HEK293 (cell line): ENCODE measurements at regions not wholly inside any gene's neighbourhood (a gene's known extent, or its start where the extent isn't known, plus 50 kb on each side); places are given as distances from the start of the nearest gene placed in this dataset.
A peak's percentile ranks its signal among the peaks of the same experiment; 100 is the strongest.

Experiments
- CTCF ChIA-PET: fragments of 350-600 bp; formaldehyde crosslinking; extraction: SDS; loops from one replicate; lab custom pipeline; 2021; ENCODE audit warnings: antibody characterized with exemption; lab: Yijun Ruan, JAX
- POLR2A ChIA-PET: fragments of 300-600 bp; formaldehyde crosslinking; extraction: SDS; loops from one replicate; lab custom pipeline; 2020; ENCODE audit warnings: antibody characterized with exemption, inconsistent platforms; lab: Yijun Ruan, JAX
- H3K27ac ChIP-seq: fragments of 200-500 bp; sonication (Bioruptor generic); 2 replicates; pipeline ENCODE4 v1.5.1; 2014; ENCODE audit warnings: low read depth, low read length, control low read depth, inconsistent platforms; ENCODE audit errors: extremely low read depth
- H3K36me3 ChIP-seq, 2 experiments: fragments of 200-500 bp in 1 of 2; sonication (Bioruptor generic) in 1 of 2; 1 replicate in 1 of 2; 2 replicates in 1 of 2; pipeline ENCODE4 v1.5.1; 2014 to 2017; ENCODE audit warnings: inconsistent platforms in 2 of 2, low read length in 2 of 2; ENCODE audit not compliant: control insufficient read depth in 2 of 2, insufficient read depth in 1 of 2
- H3K4me1 ChIP-seq: fragments of 200-500 bp; sonication (Bioruptor generic); 2 replicates; pipeline ENCODE4 v1.5.1; 2014; ENCODE audit warnings: mild to moderate bottlenecking, low read length, inconsistent platforms; ENCODE audit not compliant: control insufficient read depth, insufficient read depth
- H3K4me3 ChIP-seq: 2 replicates; pipeline ENCODE4 v1.5.1; 2011; ENCODE audit warnings: low read depth, mild to moderate bottlenecking, control low read depth, low read length, moderate library complexity
- H3K9me3 ChIP-seq: fragments of 200-500 bp; sonication (Bioruptor generic); 2 replicates; pipeline ENCODE4 v1.5.1; 2014; ENCODE audit warnings: low read depth, low read length, inconsistent platforms; ENCODE audit not compliant: control insufficient read depth, insufficient read depth
- FEZF1 ChIP-seq: fragments of 450-650 bp; formaldehyde crosslinking; IDR thresholded peaks from 2 replicates; pipeline ENCODE4 v1.5.1; 2016; ENCODE audit warnings: missing biosample characterization, missing genetic modification characterization
- GFI1B ChIP-seq: fragments of 450-650 bp; formaldehyde crosslinking; IDR thresholded peaks from 2 replicates; pipeline ENCODE4 v1.5.1; 2016; ENCODE audit warnings: missing biosample characterization, missing genetic modification characterization
- HOXD13 ChIP-seq: sonication (generic); formaldehyde crosslinking; IDR thresholded peaks from 2 replicates; pipeline ENCODE4 v1.8.0; 2022; ENCODE audit warnings: missing genetic modification reagents, borderline replicate concordance
- MZF1 ChIP-seq: fragments of 450-650 bp; formaldehyde crosslinking; IDR thresholded peaks from 2 replicates; pipeline ENCODE4 v1.5.1; 2017; ENCODE audit warnings: missing biosample characterization, missing genetic modification characterization, borderline replicate concordance
- SETDB1 ChIP-seq: IDR thresholded peaks from one replicate; pipeline ENCODE4 v1.6.1; 2017; ENCODE audit warnings: mild to moderate bottlenecking, low read length, moderate library complexity, mixed read lengths; ENCODE audit not compliant: insufficient read length
- YY2 ChIP-seq: fragments of 450-650 bp; formaldehyde crosslinking; IDR thresholded peaks from 2 replicates; pipeline ENCODE4 v1.5.1; 2016; ENCODE audit warnings: missing biosample characterization, missing genetic modification characterization
- ZBTB17 ChIP-seq: fragments of 450-650 bp; formaldehyde crosslinking; IDR thresholded peaks from 2 replicates; pipeline ENCODE4 v1.5.1; 2016; ENCODE audit warnings: missing biosample characterization, missing genetic modification characterization
- ZBTB7A ChIP-seq: fragments of 450-650 bp; formaldehyde crosslinking; IDR thresholded peaks from 2 replicates; pipeline ENCODE4 v1.5.1; 2016; ENCODE audit warnings: low read depth, missing biosample characterization, missing genetic modification characterization
- ZFP3 ChIP-seq: fragments of 450-650 bp; formaldehyde crosslinking; IDR thresholded peaks from 2 replicates; pipeline ENCODE4 v1.5.1; 2016; ENCODE audit warnings: low read depth, missing biosample characterization, missing genetic modification characterization
- ZFP41 ChIP-seq: fragments of 450-650 bp; formaldehyde crosslinking; IDR thresholded peaks from 2 replicates; pipeline ENCODE4 v1.5.1; 2016; ENCODE audit warnings: missing biosample characterization, missing genetic modification characterization, borderline replicate concordance
- ZNF121 ChIP-seq: fragments of 450-650 bp; formaldehyde crosslinking; IDR thresholded peaks from 2 replicates; pipeline ENCODE4 v1.5.1; 2016; ENCODE audit warnings: missing biosample characterization, missing genetic modification characterization
- ZNF138 ChIP-seq: fragments of 450-650 bp; formaldehyde crosslinking; IDR thresholded peaks from 2 replicates; pipeline ENCODE4 v1.5.1; 2016; ENCODE audit warnings: missing biosample characterization, missing genetic modification characterization, borderline replicate concordance
- ZNF16 ChIP-seq: fragments of 450-650 bp; formaldehyde crosslinking; IDR thresholded peaks from 2 replicates; pipeline ENCODE4 v1.5.1; 2016; ENCODE audit warnings: low read depth, missing biosample characterization, missing genetic modification characterization
- ZNF184 ChIP-seq: fragments of 450-650 bp; IDR thresholded peaks from 2 replicates; pipeline ENCODE4 v1.5.1; 2018; ENCODE audit warnings: missing biosample characterization, mild to moderate bottlenecking, missing genetic modification characterization
- ZNF354C ChIP-seq: fragments of 450-650 bp; formaldehyde crosslinking; IDR thresholded peaks from 2 replicates; pipeline ENCODE4 v1.5.1; 2016; ENCODE audit warnings: missing biosample characterization, missing genetic modification characterization, low read depth, borderline replicate concordance
- ZNF37A ChIP-seq: fragments of 450-650 bp; IDR thresholded peaks from 2 replicates; pipeline ENCODE4 v1.5.1; 2018; ENCODE audit warnings: missing biosample characterization, missing genetic modification characterization
- ZNF404 ChIP-seq: fragments of 450-650 bp; formaldehyde crosslinking; IDR thresholded peaks from 2 replicates; pipeline ENCODE4 v1.5.1; 2017; ENCODE audit warnings: missing biosample characterization, missing genetic modification characterization
- ZNF48 ChIP-seq: fragments of 450-650 bp; formaldehyde crosslinking; IDR thresholded peaks from 2 replicates; pipeline ENCODE4 v1.5.1; 2016; ENCODE audit warnings: missing biosample characterization, missing genetic modification characterization
- ZNF510 ChIP-seq: fragments of 450-650 bp; formaldehyde crosslinking; IDR thresholded peaks from 2 replicates; pipeline ENCODE4 v1.5.1; 2018; ENCODE audit warnings: mild to moderate bottlenecking, missing genetic modification characterization, missing biosample characterization; ENCODE audit not compliant: insufficient replicate concordance
- ZNF585B ChIP-seq: fragments of 450-650 bp; formaldehyde crosslinking; IDR thresholded peaks from 2 replicates; pipeline ENCODE4 v1.5.1; 2016; ENCODE audit warnings: missing biosample characterization, missing genetic modification characterization
- ZNF626 ChIP-seq: fragments of 450-650 bp; sonication (Bioruptor Pico); formaldehyde crosslinking; IDR thresholded peaks from 2 replicates; pipeline ENCODE4 v1.5.1; 2018; ENCODE audit warnings: missing biosample characterization, missing genetic modification characterization, inconsistent platforms
- ZNF654 ChIP-seq: fragments of 450-650 bp; formaldehyde crosslinking; IDR thresholded peaks from 2 replicates; pipeline ENCODE4 v1.5.1; 2016; ENCODE audit warnings: low read depth, missing biosample characterization, missing genetic modification characterization
- ZNF785 ChIP-seq: fragments of 450-650 bp; formaldehyde crosslinking; IDR thresholded peaks from 2 replicates; pipeline ENCODE4 v1.5.1; 2016; ENCODE audit warnings: missing biosample characterization, missing genetic modification characterization
- TF ChIP-seq, protein P1 (sequence below): fragments of 450-650 bp; formaldehyde crosslinking; IDR thresholded peaks from 2 replicates; pipeline ENCODE4 v1.5.1; 2016; ENCODE audit warnings: missing biosample characterization, missing genetic modification characterization
- TF ChIP-seq, protein P2 (sequence below): fragments of 450-650 bp; formaldehyde crosslinking; IDR thresholded peaks from 2 replicates; pipeline ENCODE4 v1.5.1; 2016; ENCODE audit warnings: missing biosample characterization, missing genetic modification characterization
- TF ChIP-seq, protein P3 (sequence below): fragments of 450-650 bp; formaldehyde crosslinking; IDR thresholded peaks from 2 replicates; pipeline ENCODE4 v1.5.0; 2017; ENCODE audit warnings: missing biosample characterization, missing genetic modification characterization, borderline replicate concordance
- TF ChIP-seq, protein P4 (sequence below): fragments of 450-650 bp; formaldehyde crosslinking; IDR thresholded peaks from 2 replicates; pipeline ENCODE4 v1.5.1; 2016; ENCODE audit warnings: missing biosample characterization, missing genetic modification characterization

DNA sequence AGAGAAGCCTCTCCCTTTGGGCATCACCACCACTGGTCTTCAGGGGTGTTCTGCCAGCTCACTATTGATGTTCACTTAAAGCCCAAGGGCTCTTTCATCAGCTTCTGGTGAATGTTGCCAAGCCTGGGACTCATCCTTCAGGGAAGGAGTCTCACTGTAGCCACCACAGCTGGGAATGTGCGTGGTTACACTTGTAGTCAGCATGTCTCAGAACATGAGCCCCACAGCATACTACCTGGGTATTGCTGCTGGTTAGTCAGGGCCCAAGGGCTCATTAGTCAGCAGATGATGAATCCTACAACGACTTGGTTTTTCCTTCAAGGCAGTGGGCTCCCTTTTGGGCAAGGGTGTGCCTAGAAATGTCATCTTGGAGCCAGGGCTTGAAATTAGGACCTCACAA lies 412.9 kb downstream of the VGLL3 start:
- Histone ChIP-seq H3K4me3 (no peak overlapping the region), H3K27ac (no peak overlapping the region), H3K9me3 (no peaks in the 10 kb centered on the region), H3K4me1 (no peaks in the 10 kb centered on the region), H3K36me3 (no peaks in the 10 kb centered on the region)
- TF ChIP-seq, protein P1, sequence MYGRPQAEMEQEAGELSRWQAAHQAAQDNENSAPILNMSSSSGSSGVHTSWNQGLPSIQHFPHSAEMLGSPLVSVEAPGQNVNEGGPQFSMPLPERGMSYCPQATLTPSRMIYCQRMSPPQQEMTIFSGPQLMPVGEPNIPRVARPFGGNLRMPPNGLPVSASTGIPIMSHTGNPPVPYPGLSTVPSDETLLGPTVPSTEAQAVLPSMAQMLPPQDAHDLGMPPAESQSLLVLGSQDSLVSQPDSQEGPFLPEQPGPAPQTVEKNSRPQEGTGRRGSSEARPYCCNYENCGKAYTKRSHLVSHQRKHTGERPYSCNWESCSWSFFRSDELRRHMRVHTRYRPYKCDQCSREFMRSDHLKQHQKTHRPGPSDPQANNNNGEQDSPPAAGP (tag by site-specific recombination) = no peak
- no peak for TF ChIP-seq MZF1 (tag by site-specific recombination)
- TF ChIP-seq, protein P2, sequence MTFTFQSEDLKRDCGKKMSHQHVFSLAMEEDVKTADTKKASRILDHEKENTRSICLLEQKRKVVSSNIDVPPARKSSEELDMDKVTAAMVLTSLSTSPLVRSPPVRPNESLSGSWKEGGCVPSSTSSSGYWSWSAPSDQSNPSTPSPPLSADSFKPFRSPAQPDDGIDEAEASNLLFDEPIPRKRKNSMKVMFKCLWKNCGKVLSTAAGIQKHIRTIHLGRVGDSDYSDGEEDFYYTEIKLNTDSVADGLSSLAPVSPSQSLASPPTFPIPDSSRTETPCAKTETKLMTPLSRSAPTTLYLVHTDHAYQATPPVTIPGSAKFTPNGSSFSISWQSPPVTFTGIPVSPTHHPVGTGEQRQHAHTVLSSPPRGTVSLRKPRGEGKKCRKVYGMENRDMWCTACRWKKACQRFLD (tag by site-specific recombination) = no peak
- TF ChIP-seq ZNF121 (tag by site-specific recombination) = no peak
- TF ChIP-seq ZFP3 (tag by site-specific recombination) = no peak
- TF ChIP-seq ZNF37A (tag by site-specific recombination) = no peak
- no peak for TF ChIP-seq ZNF510 (tag by site-specific recombination)
- TF ChIP-seq SETDB1 = no peak
- TF ChIP-seq YY2 = no peak
- no peak for TF ChIP-seq ZNF404 (tag by site-specific recombination)
- CTCF ChIA-PET = interaction anchor here (0.6 kb wide), 1 partner anchor 1280 kb away, joined by 4 read pairs; no protein-coding TSS in a partner anchor
- POLR2A ChIA-PET = no interaction called here

DNA sequence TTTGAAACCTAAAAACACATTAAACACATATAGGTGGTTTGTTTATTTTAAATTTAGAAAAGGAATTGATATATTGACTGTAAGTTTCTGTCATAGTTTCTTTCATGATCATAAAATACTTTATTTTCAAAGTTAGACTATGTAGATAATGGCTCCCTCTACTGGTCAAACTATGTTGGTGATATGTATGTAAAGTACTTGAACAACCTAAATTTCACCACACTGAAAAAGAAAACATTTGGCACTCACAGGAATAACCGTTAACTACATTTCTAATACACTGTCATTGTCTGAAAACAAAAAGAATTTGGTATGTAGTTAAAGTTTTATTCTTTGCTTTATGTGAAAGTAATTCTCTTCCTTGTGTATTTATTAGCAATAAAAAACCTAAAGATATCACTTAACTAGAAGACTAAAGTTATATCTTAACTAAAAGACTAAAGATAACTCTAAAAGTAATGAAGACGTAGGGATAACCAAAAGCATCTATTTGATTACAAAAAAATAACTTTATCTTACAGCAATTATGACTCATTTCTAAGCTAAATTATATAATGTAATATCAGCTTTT lies 427.5 kb downstream of the VGLL3 start:
- H3K4me3 ChIP-seq = no peak overlapping the region
- H3K9me3 ChIP-seq = no peaks in the 10 kb centered on the region
- peak; percentile 57 for TF ChIP-seq ZNF654 (tag by site-specific recombination)
- TF ChIP-seq, protein P3, sequence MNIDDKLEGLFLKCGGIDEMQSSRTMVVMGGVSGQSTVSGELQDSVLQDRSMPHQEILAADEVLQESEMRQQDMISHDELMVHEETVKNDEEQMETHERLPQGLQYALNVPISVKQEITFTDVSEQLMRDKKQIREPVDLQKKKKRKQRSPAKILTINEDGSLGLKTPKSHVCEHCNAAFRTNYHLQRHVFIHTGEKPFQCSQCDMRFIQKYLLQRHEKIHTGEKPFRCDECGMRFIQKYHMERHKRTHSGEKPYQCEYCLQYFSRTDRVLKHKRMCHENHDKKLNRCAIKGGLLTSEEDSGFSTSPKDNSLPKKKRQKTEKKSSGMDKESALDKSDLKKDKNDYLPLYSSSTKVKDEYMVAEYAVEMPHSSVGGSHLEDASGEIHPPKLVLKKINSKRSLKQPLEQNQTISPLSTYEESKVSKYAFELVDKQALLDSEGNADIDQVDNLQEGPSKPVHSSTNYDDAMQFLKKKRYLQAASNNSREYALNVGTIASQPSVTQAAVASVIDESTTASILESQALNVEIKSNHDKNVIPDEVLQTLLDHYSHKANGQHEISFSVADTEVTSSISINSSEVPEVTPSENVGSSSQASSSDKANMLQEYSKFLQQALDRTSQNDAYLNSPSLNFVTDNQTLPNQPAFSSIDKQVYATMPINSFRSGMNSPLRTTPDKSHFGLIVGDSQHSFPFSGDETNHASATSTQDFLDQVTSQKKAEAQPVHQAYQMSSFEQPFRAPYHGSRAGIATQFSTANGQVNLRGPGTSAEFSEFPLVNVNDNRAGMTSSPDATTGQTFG = no peak
- TF ChIP-seq, all 188 proteins: peak for 1
- Histone ChIP-seq H3K27ac (no peak overlapping the region), H3K36me3 (no peaks in the 10 kb centered on the region), H3K4me1 (no peaks in the 10 kb centered on the region)
- ChIA-PET POLR2A (no interaction called here), CTCF (interaction anchor here (1.8 kb wide), 1 partner anchor 743 kb away, joined by 10 read pairs; no protein-coding TSS in a partner anchor)

DNA sequence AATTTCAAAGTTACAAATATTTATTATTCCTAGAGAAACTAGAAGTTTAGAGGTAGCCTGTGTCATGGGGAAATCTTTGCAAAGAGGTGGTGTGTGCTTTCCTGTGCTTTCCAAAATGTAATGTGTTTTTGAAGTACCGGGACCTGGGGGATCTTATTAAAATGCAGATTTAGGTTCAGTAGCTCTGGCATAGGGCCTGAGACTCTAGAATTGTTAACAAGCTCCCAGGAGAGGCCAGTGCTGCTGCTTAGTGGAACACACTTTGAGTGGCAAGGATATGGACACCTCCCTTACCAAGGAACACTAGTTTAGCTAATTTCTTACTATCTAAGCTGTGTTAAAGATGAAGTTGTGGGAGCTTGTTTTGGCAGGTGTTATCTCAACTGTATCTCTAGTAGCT lies 428.9 kb downstream of the VGLL3 start:
- Histone ChIP-seq H3K36me3 (no peaks in the 10 kb centered on the region), H3K9me3 (no peaks in the 10 kb centered on the region), H3K27ac (no peak overlapping the region), H3K4me3 (no peak overlapping the region), H3K4me1 (no peaks in the 10 kb centered on the region)
- ChIA-PET POLR2A (no interaction called here), CTCF (interaction anchor here (0.6 to 1.8 kb wide), 2 partner anchors 12 to 741 kb away, joined by 3 to 10 read pairs; no protein-coding TSS in a partner anchor)
- no peak for TF ChIP-seq ZNF138 (tag by site-specific recombination)
- TF ChIP-seq ZNF184 (tag by site-specific recombination) = no peak
- no peak for TF ChIP-seq GFI1B (tag by site-specific recombination)
- TF ChIP-seq ZBTB7A (tag by site-specific recombination) = no peak
- TF ChIP-seq ZNF585B (tag by site-specific recombination) = no peak
- TF ChIP-seq ZBTB17 = no peak
- TF ChIP-seq HOXD13 (CRISPR knock-in tag) = no peak
- TF ChIP-seq, protein P4, sequence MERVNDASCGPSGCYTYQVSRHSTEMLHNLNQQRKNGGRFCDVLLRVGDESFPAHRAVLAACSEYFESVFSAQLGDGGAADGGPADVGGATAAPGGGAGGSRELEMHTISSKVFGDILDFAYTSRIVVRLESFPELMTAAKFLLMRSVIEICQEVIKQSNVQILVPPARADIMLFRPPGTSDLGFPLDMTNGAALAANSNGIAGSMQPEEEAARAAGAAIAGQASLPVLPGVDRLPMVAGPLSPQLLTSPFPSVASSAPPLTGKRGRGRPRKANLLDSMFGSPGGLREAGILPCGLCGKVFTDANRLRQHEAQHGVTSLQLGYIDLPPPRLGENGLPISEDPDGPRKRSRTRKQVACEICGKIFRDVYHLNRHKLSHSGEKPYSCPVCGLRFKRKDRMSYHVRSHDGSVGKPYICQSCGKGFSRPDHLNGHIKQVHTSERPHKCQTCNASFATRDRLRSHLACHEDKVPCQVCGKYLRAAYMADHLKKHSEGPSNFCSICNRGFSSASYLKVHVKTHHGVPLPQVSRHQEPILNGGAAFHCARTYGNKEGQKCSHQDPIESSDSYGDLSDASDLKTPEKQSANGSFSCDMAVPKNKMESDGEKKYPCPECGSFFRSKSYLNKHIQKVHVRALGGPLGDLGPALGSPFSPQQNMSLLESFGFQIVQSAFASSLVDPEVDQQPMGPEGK (tag by site-specific recombination) = no peak
- TF ChIP-seq ZNF626 (tag by site-specific recombination) = no peak
- TF ChIP-seq ZFP41 (tag by site-specific recombination) = no peak
- no peak for TF ChIP-seq ZNF48 (tag by site-specific recombination)
- no peak for TF ChIP-seq ZNF354C
- no peak for TF ChIP-seq ZNF785 (tag by site-specific recombination)
- no peak for TF ChIP-seq ZNF16 (tag by site-specific recombination)
- TF ChIP-seq FEZF1 = no peak
